ENCODE measurements at regions not wholly inside any gene's neighbourhood (a gene's known extent, or its start where the extent isn't known, plus 50 kb on each side); places are given as distances from the start of the nearest gene placed in this dataset.

DNA sequence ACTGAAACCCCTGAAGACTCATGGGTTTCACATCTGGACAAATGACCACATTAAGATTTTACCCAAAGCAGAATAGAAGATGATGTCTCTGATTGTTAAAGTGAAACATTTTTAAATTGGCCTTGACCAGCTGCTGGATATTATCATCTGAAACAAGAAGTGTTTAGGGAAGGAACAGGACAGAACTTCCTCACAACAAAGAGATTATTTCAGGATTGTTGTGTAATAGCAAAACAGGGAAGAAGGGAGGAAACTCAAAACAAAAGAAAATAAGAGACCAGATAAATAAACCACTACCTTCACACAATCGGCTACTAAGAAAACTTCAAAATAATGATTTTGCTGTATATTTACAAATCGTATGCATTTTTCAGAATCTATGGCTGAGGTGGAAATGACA lies 319.2 kb upstream of the API5 start:
- no peak for TF ChIP-seq POLR2A (IDR thresholded peaks at IDR 0.05)
- TF ChIP-seq, protein P1, sequence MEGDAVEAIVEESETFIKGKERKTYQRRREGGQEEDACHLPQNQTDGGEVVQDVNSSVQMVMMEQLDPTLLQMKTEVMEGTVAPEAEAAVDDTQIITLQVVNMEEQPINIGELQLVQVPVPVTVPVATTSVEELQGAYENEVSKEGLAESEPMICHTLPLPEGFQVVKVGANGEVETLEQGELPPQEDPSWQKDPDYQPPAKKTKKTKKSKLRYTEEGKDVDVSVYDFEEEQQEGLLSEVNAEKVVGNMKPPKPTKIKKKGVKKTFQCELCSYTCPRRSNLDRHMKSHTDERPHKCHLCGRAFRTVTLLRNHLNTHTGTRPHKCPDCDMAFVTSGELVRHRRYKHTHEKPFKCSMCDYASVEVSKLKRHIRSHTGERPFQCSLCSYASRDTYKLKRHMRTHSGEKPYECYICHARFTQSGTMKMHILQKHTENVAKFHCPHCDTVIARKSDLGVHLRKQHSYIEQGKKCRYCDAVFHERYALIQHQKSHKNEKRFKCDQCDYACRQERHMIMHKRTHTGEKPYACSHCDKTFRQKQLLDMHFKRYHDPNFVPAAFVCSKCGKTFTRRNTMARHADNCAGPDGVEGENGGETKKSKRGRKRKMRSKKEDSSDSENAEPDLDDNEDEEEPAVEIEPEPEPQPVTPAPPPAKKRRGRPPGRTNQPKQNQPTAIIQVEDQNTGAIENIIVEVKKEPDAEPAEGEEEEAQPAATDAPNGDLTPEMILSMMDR (IDR thresholded peaks at IDR 0.05 in 4 of 5, conservative IDR thresholded peaks at IDR 0.05 in 1 of 5), result no peak
